ENCODE measurements at regions not wholly inside any gene's neighbourhood (a gene's known extent, or its start where the extent isn't known, plus 50 kb on each side); places are given as distances from the start of the nearest gene placed in this dataset.
"Not testable (repeated sequence)": the region's sequence is repeated elsewhere in the genome, so short reads cannot be mapped to it uniquely, and the experiment has no call there.

DNA sequence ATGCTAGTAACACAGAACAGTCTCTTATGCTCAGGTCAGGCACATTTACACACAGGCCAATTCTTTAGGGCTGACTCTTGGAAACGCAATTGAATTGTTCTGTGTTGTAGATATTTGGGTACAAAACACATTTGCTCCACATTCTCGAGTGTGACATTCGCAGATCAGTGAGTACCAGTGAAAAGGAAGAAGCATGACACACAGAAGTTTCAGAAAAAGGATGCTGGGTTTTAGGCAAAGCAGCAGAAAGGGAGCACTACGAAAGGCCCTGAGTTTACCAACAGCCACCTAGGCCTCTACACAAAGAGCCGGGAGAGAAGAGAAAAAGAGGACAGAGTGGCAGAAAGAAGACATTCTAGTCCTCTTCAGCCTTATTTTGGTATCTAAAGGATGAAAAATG lies 254.4 kb upstream of the BTG1 start:
- no peak for ATAC-seq (ENCODE audit: low FRiP score)
- DNase-seq (ENCODE audit: low spot score), result no peak
- TF ChIP-seq, protein P1, sequence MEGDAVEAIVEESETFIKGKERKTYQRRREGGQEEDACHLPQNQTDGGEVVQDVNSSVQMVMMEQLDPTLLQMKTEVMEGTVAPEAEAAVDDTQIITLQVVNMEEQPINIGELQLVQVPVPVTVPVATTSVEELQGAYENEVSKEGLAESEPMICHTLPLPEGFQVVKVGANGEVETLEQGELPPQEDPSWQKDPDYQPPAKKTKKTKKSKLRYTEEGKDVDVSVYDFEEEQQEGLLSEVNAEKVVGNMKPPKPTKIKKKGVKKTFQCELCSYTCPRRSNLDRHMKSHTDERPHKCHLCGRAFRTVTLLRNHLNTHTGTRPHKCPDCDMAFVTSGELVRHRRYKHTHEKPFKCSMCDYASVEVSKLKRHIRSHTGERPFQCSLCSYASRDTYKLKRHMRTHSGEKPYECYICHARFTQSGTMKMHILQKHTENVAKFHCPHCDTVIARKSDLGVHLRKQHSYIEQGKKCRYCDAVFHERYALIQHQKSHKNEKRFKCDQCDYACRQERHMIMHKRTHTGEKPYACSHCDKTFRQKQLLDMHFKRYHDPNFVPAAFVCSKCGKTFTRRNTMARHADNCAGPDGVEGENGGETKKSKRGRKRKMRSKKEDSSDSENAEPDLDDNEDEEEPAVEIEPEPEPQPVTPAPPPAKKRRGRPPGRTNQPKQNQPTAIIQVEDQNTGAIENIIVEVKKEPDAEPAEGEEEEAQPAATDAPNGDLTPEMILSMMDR (IDR thresholded peaks at IDR 0.05), result no peak

DNA sequence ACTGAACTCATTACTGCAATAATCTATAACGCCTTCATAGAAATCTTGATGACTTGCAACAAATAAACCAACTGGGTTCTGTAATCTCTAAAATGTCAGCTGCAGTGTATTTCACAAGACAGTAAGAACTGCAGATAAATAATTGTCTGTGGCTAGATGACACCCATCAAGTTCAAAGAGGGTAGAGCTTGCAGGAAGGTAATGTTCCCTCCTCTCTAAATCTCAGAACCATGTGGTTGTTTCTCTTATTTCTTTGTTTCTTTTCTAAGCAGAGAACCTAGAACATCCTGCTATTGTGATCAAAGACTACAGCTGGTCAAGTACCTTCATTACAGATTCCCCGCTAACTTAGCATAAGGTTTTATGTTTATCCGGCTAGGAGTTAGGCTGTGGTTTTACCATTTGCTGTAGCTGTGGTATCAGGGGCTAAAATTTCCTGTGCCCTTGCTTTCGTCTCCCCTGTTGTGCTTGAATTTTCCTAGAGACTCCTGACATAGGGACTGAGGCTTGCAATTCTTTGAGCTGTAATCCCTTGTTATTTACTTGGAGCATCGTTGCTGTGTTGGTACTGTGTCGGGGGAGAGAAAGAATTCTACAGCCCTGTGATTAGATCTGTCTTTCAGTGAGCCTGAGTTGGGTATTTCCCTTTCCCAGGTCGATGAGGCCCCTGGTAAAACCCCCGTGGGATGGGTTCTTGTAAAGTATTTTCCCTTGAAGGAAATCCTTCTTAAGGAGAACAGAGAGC lies 253.1 kb upstream of the BTG1 start:
- TF ChIP-seq, protein P1 (IDR thresholded peaks at IDR 0.05), result no peak
- no peak for DNase-seq (ENCODE audit: low spot score)
- no peak for ATAC-seq (ENCODE audit: low FRiP score)

DNA sequence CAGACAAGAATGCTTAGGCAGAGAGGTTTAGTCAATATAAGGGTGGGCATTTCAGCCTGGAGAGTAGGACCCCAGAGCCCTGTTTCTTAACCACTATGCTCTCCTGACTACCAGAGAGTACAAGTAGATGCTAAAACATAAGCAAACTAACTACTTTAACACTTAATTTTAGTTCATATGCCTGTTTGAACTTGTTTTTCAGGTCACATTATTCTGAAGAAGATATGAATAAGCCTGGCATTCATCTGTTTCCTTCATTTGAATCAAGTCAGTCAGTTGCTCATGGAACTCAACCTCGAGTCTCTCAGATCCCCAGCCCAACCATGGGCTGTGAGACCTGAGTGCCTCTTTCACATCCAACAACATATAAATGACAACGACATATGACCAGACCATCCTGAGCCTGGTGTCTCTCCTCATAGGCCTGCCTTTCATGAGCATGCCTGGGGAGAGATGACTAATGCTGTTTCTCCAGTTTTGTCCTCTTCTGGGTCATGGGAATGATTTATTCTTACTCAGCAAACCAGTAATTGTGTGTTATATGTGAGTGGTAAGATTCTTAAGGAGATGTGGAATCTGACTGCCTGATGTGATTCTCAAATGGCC lies 251.1 kb upstream of the BTG1 start:
- ATAC-seq (ENCODE audit: low FRiP score) (no peak), DNase-seq (ENCODE audit: low spot score) (no peak)
- TF ChIP-seq, protein P1 (IDR thresholded peaks at IDR 0.05), result no peak

DNA sequence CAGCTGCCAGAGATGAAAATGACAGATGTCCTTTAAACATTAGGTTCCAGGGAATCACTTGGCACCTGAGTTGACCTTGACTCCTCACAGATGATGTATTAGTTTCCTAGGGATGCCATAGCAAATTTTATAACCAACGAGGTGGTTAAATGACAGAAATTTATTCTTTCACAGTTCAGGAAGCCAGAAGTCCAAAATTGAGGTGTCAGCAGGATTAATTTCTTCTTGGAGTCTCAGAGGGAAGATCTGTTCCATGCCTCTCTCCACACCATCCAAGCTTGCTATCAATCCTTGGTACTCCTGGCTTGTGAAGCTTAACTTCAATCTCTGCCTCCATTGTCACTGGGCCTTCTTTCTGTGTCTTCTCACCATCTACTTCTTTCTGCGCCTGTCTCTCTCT lies 249.7 kb upstream of the BTG1 start:
- TF ChIP-seq, protein P1 (IDR thresholded peaks at IDR 0.05), result no peak
- ATAC-seq (ENCODE audit: low FRiP score), result no peak
- no peak for DNase-seq (ENCODE audit: low spot score)

DNA sequence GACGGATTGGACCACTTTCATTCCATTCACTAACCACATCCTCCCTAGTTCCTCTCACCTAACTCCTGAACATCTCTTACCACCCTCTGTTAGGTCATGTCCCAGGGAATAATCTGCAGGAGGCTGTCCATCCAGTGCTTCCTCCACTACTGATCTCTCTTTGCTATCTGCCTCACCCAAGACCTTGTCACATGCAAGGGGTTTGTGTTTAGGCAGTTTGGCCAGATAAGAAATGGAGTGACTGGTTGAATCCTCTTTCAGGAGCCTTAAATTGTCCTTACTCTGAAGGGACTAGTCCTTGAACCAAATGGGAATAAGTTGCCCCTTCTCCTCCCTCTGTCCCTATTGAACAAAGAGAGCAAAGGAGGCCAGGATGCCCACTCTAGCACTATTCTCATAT lies 249.2 kb upstream of the BTG1 start:
- TF ChIP-seq, protein P1 (IDR thresholded peaks at IDR 0.05), result no peak
- ATAC-seq (ENCODE audit: low FRiP score) (no peak), DNase-seq (ENCODE audit: low spot score) (no peak)

DNA sequence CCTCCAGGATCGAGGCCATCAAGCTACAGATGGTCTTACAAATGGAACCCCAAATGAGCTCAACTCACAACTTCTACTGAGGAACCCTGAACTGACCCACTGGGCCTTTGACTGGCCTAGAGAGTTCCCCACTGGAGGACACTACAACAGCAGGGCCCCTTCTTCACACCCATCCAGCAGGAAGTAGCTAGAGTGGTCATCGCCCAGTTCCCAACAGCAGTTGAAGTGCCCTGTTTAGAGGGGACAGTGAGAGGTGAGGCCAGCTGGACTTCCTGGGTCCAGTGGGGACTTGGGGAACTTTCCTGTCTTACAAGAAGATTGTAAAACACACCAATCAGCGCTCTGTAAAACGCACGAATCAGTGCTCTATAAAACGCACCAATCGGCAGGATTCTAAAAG lies 247.9 kb upstream of the BTG1 start:
- TF ChIP-seq, protein P1 (IDR thresholded peaks at IDR 0.05), result no peak
- ATAC-seq (ENCODE audit: low FRiP score), result no peak
- DNase-seq (ENCODE audit: low spot score), result no peak

DNA sequence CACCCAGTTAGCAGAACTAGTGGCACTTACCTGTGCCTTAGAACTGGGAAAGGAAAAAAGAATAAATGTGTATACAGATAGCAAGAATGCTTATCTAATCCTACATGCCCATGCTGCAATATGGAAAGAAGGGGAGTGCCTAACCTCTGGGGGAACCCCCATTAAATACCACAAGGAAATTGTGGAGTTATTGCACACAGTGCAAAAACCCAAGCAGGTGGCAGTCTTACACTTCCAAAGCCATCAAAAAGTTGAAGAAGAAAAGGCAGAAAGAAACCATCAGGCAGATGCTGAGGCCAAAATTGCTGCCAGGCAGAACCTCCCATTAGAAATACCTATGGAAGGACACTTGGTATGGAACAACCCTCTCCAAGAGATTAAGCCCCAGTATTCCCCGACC lies 246.1 kb upstream of the BTG1 start:
- not testable (repeated sequence) for DNase-seq (ENCODE audit: low spot score); ATAC-seq (ENCODE audit: low FRiP score)
